T-helper 2 cell treated with Interferon-gamma antibody and Interleukin-4, amounts not matched to agents 5 μg/mL and 100 μg/mL, for 36 hours (primary cell): ENCODE measurements at regions not wholly inside any gene's neighbourhood (a gene's known extent, or its start where the extent isn't known, plus 50 kb on each side); places are given as distances from the start of the nearest gene placed in this dataset.

Experiments
- DNase-seq: peaks from one replicate; pipeline ENCODE4 v3.0.0; 2021; ENCODE audit warnings: low spot score
- H3K27ac Mint-ChIP-seq: one replicate; pipeline ENCODE4 v1.8.0; 2021; ENCODE audit warnings: mild to moderate bottlenecking, mixed read lengths
- H3K27me3 Mint-ChIP-seq: one replicate; pipeline ENCODE4 v1.8.0; 2021; ENCODE audit warnings: low read depth, mixed read lengths
- H3K36me3 Mint-ChIP-seq: one replicate; pipeline ENCODE4 v1.8.0; 2021; ENCODE audit warnings: low read depth, mixed read lengths
- H3K4me1 Mint-ChIP-seq: one replicate; pipeline ENCODE4 v1.8.0; 2021; ENCODE audit warnings: low read depth, mixed read lengths
- H3K4me3 Mint-ChIP-seq: one replicate; pipeline ENCODE4 v1.8.0; 2022; ENCODE audit warnings: mild to moderate bottlenecking, moderate library complexity, mixed read lengths
- H3K9me3 Mint-ChIP-seq: one replicate; pipeline ENCODE4 v1.8.0; 2021; ENCODE audit warnings: mixed read lengths

DNA sequence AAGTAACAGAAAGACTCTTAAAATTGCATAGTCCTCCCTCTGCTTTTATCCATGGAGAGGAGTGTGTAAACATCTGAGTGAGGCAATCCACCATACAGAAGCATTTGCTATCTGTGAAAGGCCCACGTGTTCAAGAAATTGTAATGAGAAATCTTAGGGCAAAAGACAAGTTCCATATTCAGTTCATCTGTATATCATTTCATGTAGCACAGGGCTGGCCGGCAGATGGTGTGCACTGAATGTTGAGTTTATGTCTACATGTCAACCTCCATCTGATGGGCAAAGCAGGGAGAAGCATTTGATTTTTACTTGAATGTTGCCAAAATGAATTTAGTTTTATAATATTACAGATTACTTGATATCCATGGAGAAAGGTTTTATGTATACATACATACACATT is 179.5 kb upstream of the RAD23B start:
- no peak overlapping the region for H3K4me3 Mint-ChIP-seq
- no peaks in the 10 kb centered on the region for H3K9me3 Mint-ChIP-seq
- no peaks in the 10 kb centered on the region for H3K36me3 Mint-ChIP-seq
- no peak for DNase-seq
- H3K4me1 Mint-ChIP-seq: no peaks in the 10 kb centered on the region
- no peak overlapping the region for H3K27ac Mint-ChIP-seq
- no peaks in the 10 kb centered on the region for H3K27me3 Mint-ChIP-seq

DNA sequence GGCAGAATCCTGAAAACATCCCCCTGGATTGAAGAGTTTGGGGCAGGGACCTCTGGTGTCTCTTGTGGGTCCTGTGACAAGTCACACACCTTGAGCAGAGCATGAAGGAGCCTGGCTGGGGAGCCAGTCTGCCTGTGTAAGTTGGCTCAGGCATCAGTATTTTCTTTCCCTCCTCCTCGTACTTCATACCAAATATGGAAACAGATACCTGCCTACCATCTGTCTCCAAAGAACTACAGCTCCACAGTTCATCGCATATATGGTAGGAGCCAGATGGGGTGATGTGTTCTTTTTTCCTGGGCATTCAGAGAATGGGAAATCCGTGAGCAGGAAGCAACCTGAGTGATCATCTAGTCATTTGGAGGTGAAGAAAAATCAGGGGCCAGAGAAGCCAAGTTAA is 177.3 kb upstream of the RAD23B start:
- no peak overlapping the region for H3K4me3 Mint-ChIP-seq
- no peaks in the 10 kb centered on the region for H3K9me3 Mint-ChIP-seq
- no peaks in the 10 kb centered on the region for H3K36me3 Mint-ChIP-seq
- no peak for DNase-seq
- no peak overlapping the region for H3K27ac Mint-ChIP-seq
- no peaks in the 10 kb centered on the region for H3K4me1 Mint-ChIP-seq
- no peaks in the 10 kb centered on the region for H3K27me3 Mint-ChIP-seq

DNA sequence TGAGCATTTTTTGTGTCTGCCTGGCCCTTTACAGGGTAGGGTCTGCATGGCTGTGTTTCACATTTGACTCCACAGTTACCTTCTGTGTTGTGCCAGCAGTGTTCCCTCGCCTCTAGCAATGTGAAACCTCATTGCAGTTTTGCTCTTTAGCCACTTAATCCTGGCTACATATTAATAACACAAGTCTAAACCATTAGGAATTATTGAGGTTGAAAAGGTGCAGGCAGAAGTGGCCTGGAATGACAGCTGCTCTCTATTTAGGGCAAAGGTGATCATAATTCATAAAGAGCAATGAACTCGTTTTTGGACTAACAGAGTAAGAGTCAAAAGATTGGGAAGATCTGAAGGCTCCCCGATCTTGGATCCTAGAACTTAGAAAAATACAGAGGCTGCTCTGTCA is 176.7 kb upstream of the RAD23B start:
- Mint-ChIP-seq H3K36me3 (no peaks in the 10 kb centered on the region), H3K27me3 (no peaks in the 10 kb centered on the region), H3K4me1 (no peaks in the 10 kb centered on the region), H3K9me3 (no peaks in the 10 kb centered on the region), H3K4me3 (no peak overlapping the region), H3K27ac (no peak overlapping the region)
- DNase-seq: no peak

DNA sequence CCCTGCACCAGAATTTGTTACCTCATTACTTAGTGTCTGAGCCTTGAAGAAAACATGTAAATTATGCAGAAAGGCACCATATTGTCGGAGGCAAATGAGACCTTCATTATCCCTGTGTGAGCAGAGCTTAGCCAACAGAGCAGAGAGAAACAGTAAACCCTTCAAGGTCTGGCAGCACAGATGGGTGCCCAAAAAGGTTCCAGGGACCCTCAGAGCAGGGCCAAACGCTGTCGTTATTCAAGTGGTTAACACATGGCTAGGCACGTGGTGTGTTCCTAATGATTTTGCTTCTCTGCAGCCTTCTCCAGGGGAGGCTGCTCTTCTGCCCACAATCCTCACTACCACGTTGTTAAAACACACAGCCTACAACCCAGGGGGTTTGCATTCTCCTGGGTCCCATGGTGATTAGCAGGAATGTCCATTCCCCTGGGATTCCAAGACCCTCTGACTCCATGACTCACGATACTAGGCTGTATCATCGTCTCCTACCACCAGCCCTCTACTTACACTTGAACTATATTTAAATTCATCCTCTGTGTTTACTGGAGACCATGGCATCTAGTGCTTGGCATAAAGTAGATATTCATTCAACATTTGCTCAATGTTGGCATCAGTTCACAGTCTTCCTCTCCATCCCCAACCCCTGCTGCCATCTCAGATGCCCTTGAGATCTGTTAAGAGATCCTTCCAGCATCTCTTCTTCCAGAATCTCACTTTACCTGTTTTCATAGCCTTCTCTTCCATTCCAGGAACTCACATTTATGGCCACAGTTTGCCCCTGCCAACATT is 174.5 kb upstream of the RAD23B start:
- DNase-seq: no peak
- Mint-ChIP-seq H3K27me3 (no peaks in the 10 kb centered on the region), H3K4me1 (no peaks in the 10 kb centered on the region), H3K36me3 (no peaks in the 10 kb centered on the region), H3K9me3 (no peaks in the 10 kb centered on the region), H3K27ac (no peak overlapping the region), H3K4me3 (no peak overlapping the region)

DNA sequence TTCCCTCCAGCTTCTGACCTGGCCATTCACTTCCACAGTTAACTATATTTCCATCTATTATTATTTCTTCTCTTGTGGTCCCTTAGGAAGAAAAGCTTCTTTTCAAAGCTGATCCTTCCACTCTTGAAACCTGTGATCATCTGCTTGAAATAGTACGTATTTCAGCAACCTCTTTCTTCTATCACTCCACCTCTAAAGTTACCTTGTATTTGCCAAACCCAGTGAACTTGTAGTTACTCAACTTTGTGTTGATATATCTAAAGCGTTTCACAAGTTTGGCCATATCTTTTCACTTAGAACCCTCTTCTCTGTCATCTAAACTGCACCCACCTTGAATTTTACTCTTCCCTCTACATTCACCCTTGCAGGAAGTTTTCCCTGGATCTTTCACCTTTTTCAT is 173.8 kb upstream of the RAD23B start:
- Mint-ChIP-seq H3K27me3 (no peaks in the 10 kb centered on the region), H3K4me3 (no peak overlapping the region), H3K36me3 (no peaks in the 10 kb centered on the region), H3K4me1 (peaks cover 3% of the 10 kb centered on the region), H3K27ac (no peak overlapping the region), H3K9me3 (no peaks in the 10 kb centered on the region)
- no peak for DNase-seq

DNA sequence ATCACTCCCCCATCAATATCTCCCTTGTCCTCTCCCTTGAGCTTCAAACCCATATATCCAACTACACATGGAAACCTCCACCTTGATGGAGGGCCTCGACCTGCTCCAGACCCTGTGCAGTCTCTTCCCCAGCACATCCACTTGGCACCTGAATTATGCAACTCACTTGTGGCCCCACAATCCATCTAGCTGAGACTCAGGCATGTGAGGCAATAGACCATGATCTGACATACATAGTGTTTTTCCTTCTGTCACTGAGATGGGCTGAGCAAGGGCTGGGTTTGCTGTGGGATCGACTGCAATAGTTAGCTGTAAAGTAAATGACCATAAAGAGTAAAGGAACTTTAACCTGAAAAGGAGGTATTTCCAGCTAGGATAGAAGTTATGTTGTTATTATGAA is 172.9 kb upstream of the RAD23B start:
- no peak for DNase-seq
- Mint-ChIP-seq H3K27me3 (no peaks in the 10 kb centered on the region), H3K4me3 (no peak overlapping the region), H3K27ac (no peak overlapping the region), H3K4me1 (peaks cover 7% of the 10 kb centered on the region), H3K36me3 (no peaks in the 10 kb centered on the region), H3K9me3 (no peaks in the 10 kb centered on the region)

DNA sequence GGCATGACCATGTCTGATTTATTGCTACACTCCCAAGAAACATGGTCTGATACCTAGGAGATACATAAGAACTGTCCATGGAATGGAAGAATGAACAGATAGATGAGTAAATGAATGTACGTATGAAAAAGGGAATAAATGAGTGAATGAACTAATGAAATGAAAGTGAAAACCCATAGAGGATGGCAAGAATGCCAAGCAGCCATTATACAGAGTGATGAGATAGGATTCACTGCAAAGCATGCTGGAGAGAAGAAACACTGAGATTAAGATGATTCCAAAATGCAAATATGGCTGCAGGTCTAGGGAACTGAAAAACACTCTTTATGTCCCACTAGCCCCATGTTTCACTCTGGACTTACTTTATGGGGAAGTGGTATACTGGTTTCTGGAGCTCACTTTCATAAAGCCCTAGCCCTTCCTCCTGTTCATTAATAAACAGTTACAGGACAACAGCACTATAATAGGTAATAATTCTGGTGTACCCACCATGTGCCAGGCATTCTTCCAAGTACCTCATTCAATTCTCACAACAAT is 170.3 kb upstream of the RAD23B start:
- H3K4me3 Mint-ChIP-seq: no peak overlapping the region
- H3K9me3 Mint-ChIP-seq: no peaks in the 10 kb centered on the region
- H3K36me3 Mint-ChIP-seq: no peaks in the 10 kb centered on the region
- H3K4me1 Mint-ChIP-seq: peaks cover 7% of the 10 kb centered on the region
- no peak overlapping the region for H3K27ac Mint-ChIP-seq
- no peaks in the 10 kb centered on the region for H3K27me3 Mint-ChIP-seq
- DNase-seq: no peak

DNA sequence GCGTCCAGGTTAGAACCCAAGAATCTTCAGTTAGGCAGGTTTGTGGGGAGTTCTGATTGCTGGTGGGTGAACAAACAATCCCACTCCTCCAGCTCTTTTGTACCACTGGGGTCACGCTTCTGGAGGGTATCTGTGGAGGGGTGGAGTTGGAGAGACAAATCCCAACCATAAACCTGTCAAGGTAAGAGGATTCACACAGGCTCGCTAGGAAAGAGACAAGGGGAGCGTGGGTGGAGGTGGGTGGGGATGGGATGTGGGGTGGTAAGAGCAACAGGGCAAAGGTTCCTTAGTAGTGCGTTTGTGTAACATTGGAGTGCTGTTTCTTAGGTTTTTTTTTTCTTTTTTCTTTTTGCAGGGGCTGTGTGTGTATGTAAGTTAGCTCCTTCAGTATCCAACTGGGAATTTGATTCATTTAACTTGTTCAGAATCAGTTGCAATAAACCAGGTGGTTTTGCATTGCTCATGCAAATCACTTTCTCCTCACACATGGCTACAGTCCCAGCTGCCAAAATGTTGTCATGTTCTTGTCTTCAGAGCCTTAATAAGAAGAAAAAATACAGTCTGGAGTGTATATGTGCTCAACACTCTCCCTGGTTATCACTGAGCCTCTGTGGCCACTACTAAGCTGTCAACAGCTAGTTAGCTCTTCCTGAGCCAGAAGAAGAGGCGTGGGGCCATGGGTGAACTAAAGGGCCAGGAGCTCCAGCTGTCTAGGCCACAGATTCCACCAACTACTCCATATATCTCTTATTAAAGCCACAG is 164.0 kb upstream of the RAD23B start:
- Mint-ChIP-seq H3K9me3 (no peaks in the 10 kb centered on the region), H3K4me3 (no peak overlapping the region), H3K27ac (no peak overlapping the region), H3K27me3 (peaks cover 2% of the 10 kb centered on the region), H3K4me1 (peaks cover 7% of the 10 kb centered on the region), H3K36me3 (no peaks in the 10 kb centered on the region)
- no peak for DNase-seq

DNA sequence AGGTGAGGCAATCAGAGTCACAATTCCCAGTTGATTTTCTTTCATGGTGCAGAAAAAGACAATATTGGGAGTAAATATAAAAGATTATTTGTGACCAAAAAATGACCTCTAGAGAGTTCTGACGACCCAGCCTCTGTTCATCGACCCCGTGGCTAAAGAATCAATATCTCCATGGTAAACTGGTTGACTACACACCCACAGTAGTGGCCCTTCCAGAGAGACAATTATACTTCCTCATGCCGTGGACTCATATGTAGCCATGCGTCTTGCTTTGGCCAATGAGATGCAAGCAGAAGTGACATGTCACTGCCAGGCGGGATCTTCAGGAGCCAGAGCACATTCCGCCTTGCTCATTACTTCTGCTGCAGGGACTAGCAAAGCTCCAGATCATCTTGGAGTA is 163.3 kb upstream of the RAD23B start:
- no peak overlapping the region for H3K27ac Mint-ChIP-seq
- H3K9me3 Mint-ChIP-seq: no peaks in the 10 kb centered on the region
- no peaks in the 10 kb centered on the region for H3K4me1 Mint-ChIP-seq
- H3K36me3 Mint-ChIP-seq: no peaks in the 10 kb centered on the region
- H3K4me3 Mint-ChIP-seq: no peak overlapping the region
- H3K27me3 Mint-ChIP-seq: peaks cover 2% of the 10 kb centered on the region
- no peak for DNase-seq

DNA sequence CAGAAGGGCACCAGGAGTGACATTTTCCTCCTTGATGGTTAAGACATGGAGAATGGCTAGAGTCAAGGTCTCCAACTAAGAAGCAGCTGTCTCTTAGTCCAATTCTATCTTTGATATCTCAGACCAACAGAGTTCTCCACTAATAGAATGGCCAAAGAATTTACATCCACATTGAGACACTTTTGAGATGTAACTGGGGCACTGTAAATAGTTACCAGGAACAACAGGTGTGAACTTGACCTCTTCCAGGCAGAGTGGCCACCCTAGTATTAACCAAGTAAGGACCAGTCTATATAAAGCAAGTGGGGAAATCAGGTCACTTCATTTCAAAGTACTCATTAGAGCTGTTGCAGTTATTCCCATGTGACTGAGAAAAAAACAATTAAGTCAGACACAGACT is 159.7 kb upstream of the RAD23B start:
- no peak for DNase-seq
- no peaks in the 10 kb centered on the region for H3K36me3 Mint-ChIP-seq
- H3K27ac Mint-ChIP-seq: no peak overlapping the region
- peaks cover 2% of the 10 kb centered on the region for H3K27me3 Mint-ChIP-seq
- H3K4me1 Mint-ChIP-seq: no peaks in the 10 kb centered on the region
- H3K9me3 Mint-ChIP-seq: no peaks in the 10 kb centered on the region
- H3K4me3 Mint-ChIP-seq: no peak overlapping the region

DNA sequence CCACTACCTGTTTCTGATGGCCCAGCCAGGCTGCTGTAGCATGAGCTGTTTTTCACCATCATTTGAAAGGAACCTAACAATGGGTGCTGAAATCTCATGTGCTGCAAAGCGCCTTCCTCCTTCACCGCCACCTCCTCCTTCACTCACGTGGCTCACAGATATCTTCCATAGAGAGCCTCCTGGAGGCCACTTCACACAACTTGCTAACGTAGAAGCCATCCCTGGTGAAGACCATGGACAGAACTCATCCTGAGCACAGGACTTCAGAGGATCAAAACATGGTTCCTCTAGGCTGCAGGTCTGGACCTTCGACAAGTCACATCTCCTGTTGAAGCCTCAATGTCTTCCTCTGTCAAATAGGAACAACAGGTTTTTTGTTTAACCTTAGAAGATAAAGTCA is 155.5 kb upstream of the RAD23B start:
- Mint-ChIP-seq H3K4me3 (no peak overlapping the region), H3K27me3 (peaks cover 2% of the 10 kb centered on the region), H3K9me3 (no peaks in the 10 kb centered on the region), H3K27ac (no peak overlapping the region), H3K4me1 (no peaks in the 10 kb centered on the region), H3K36me3 (no peaks in the 10 kb centered on the region)
- no peak for DNase-seq

DNA sequence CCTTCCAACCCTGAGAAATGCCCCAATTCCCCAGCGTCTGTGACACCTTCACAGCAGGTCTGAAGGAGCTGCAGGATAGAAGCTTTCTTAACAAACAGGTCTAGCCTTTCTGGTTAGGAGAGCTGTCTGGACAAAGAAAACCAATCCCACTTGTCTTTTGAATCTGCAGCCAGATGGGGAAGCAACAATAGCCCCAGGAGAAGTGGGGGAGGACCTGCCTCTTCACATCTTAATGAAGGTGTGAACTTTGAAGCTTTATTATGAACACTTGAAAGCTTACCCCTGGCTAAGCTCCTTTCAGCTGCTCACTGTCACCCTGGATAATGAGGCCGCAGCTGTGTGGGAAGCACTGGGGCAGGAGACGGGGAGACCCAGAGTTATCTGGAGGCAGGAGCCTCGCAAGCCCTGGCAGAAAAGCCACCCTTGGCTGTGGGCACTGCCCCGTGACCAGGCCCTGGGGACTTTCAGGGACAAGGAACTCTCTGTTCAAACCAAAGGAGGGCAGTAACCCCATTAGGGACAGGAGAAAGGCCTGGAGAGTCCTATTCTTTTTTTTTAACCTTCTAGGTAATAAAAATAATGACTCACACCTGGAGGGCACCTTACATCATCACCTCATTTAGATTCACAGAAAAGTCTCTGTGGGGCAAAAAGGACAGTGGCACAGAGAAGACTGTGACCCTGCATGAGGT is 151.8 kb upstream of the RAD23B start:
- H3K36me3 Mint-ChIP-seq: no peaks in the 10 kb centered on the region
- H3K4me1 Mint-ChIP-seq: no peaks in the 10 kb centered on the region
- DNase-seq: no peak
- no peaks in the 10 kb centered on the region for H3K27me3 Mint-ChIP-seq
- no peaks in the 10 kb centered on the region for H3K9me3 Mint-ChIP-seq
- no peak overlapping the region for H3K4me3 Mint-ChIP-seq
- H3K27ac Mint-ChIP-seq: no peak overlapping the region

DNA sequence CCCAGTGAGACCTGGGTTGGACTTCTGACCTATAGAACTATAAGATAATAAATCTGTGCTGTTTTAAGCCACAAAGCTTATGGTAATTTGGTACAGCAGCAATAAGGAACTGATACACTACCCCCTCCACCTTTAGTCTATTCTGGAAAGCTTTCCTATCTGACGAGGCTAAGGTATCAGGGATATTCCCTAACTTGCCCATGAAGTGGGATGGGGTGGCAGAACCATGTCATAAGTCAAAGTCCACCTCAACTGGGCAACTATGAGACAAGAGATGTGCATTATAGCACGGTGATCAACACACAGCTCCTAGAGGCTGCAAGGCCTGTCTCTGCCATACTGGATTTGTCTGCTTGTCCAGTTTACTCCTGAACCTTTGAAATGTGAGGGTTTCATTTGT is 146.8 kb upstream of the RAD23B start:
- Mint-ChIP-seq H3K36me3 (no peaks in the 10 kb centered on the region), H3K27ac (no peak overlapping the region), H3K27me3 (peaks cover 5% of the 10 kb centered on the region), H3K4me1 (no peaks in the 10 kb centered on the region), H3K4me3 (no peak overlapping the region), H3K9me3 (no peaks in the 10 kb centered on the region)
- no peak for DNase-seq
